H1 (cell line): ENCODE measurements at regions not wholly inside any gene's neighbourhood (a gene's known extent, or its start where the extent isn't known, plus 50 kb on each side); places are given as distances from the start of the nearest gene placed in this dataset.

Experiments
- ATF3 ChIP-seq: IDR thresholded peaks from 2 replicates; pipeline ENCODE4 v1.6.1; 2011; ENCODE audit warnings: low read depth, mild to moderate bottlenecking, low read length; ENCODE audit not compliant: insufficient read depth

GRCh38 chr11:64500176-64501013 is 55.3 kb upstream of the SLC22A11 start (continued):
- TF ChIP-seq ATF3, result no peak
